ENCODE measurements at regions not wholly inside any gene's neighbourhood (a gene's known extent, or its start where the extent isn't known, plus 50 kb on each side); places are given as distances from the start of the nearest gene placed in this dataset.

GRCh38 chr9:119775410-119775809 lies 406.2 kb upstream of the BRINP1 start:
- no peak for TF ChIP-seq EZH2 (optimal IDR thresholded peaks at IDR 0.05; ENCODE audit: low read depth, low read length)
- no peak for TF ChIP-seq EZH2phosphoT487 (IDR thresholded peaks at IDR 0.05; ENCODE audit: low read length)
- TF ChIP-seq CTCF (IDR thresholded peaks at IDR 0.05; ENCODE audit: low read length): no peak
- no peak for DNase-seq
- Histone ChIP-seq H3K79me2 (ENCODE audit: low read length) (no peaks in the 10 kb centered on the region), H4K20me1 (ENCODE audit: insufficient read depth, low read length) (no peaks in the 10 kb centered on the region), H3K4me3 (ENCODE audit: low read length) (no peak overlapping the region), H3K9ac (ENCODE audit: low read length) (no peak overlapping the region), H3K4me2 (ENCODE audit: low read depth, low read length) (no peak overlapping the region), H3K36me3 (replicated peaks; ENCODE audit: insufficient read depth, low read length) (no peaks in the 10 kb centered on the region), H2AFZ (ENCODE audit: low read length) (no peak overlapping the region), H3K9me2 (replicated peaks; ENCODE audit: insufficient read depth, low read length) (no peaks in the 10 kb centered on the region), H3K9me3 (replicated peaks; ENCODE audit: insufficient read depth, low read length) (no peaks in the 10 kb centered on the region), H3K27me3 (replicated peaks; ENCODE audit: insufficient read depth, low read length) (no peaks in the 10 kb centered on the region), H3K4me1 (ENCODE audit: low read length) (no peaks in the 10 kb centered on the region), H3F3A (ENCODE audit: insufficient read depth, low read length) (no peaks in the 10 kb centered on the region), H3K27ac (ENCODE audit: low read length) (no peak overlapping the region)

GRCh38 chr9:119773823-119774222 lies 404.6 kb upstream of the BRINP1 start:
- TF ChIP-seq EZH2 (optimal IDR thresholded peaks at IDR 0.05; ENCODE audit: low read depth, low read length): no peak
- TF ChIP-seq CTCF (IDR thresholded peaks at IDR 0.05; ENCODE audit: low read length): no peak
- TF ChIP-seq EZH2phosphoT487 (IDR thresholded peaks at IDR 0.05; ENCODE audit: low read length): no peak
- DNase-seq: no peak
- Histone ChIP-seq H2AFZ (ENCODE audit: low read length) (no peak overlapping the region), H4K20me1 (ENCODE audit: insufficient read depth, low read length) (no peaks in the 10 kb centered on the region), H3K4me3 (ENCODE audit: low read length) (no peak overlapping the region), H3K9me3 (replicated peaks; ENCODE audit: insufficient read depth, low read length) (no peaks in the 10 kb centered on the region), H3K4me1 (ENCODE audit: low read length) (no peaks in the 10 kb centered on the region), H3K27me3 (replicated peaks; ENCODE audit: insufficient read depth, low read length) (no peaks in the 10 kb centered on the region), H3K79me2 (ENCODE audit: low read length) (no peaks in the 10 kb centered on the region), H3K4me2 (ENCODE audit: low read depth, low read length) (no peak overlapping the region), H3K9me2 (replicated peaks; ENCODE audit: insufficient read depth, low read length) (no peaks in the 10 kb centered on the region), H3K36me3 (replicated peaks; ENCODE audit: insufficient read depth, low read length) (no peaks in the 10 kb centered on the region), H3F3A (ENCODE audit: insufficient read depth, low read length) (no peaks in the 10 kb centered on the region), H3K27ac (ENCODE audit: low read length) (no peak overlapping the region), H3K9ac (ENCODE audit: low read length) (no peak overlapping the region)

DNA sequence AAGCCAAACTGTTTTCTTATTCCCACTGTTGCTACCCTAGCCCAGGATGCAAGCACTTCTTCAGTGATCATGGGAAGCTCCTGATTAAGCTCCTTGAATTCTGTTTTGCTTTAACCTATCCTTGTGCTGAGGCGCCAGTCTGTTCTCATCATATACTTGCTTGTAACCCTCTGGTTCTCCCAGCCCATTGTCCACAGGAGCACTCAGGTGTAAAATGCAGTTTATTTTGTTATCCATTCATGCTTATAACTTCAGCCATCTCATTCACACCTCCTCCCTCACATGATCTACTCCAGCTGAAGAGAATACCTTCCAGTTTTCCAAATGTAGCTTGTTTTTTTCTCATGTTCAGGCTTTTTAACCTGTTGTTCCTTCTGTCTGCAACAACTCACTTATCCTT lies 402.1 kb upstream of the BRINP1 start:
- H3K9ac ChIP-seq (ENCODE audit: low read length): no peak overlapping the region
- H4K20me1 ChIP-seq (ENCODE audit: insufficient read depth, low read length): no peaks in the 10 kb centered on the region
- no peaks in the 10 kb centered on the region for H3K79me2 ChIP-seq (ENCODE audit: low read length)
- H3K4me3 ChIP-seq (ENCODE audit: low read length): no peak overlapping the region
- no peaks in the 10 kb centered on the region for H3K9me2 ChIP-seq (replicated peaks; ENCODE audit: insufficient read depth, low read length)
- H3K4me1 ChIP-seq (ENCODE audit: low read length): no peaks in the 10 kb centered on the region
- H3K9me3 ChIP-seq (replicated peaks; ENCODE audit: insufficient read depth, low read length): no peaks in the 10 kb centered on the region
- no peaks in the 10 kb centered on the region for H3K27me3 ChIP-seq (replicated peaks; ENCODE audit: insufficient read depth, low read length)
- no peak for DNase-seq
- no peak overlapping the region for H3K27ac ChIP-seq (ENCODE audit: low read length)
- no peak overlapping the region for H3K4me2 ChIP-seq (ENCODE audit: low read depth, low read length)
- no peak for TF ChIP-seq EZH2phosphoT487 (IDR thresholded peaks at IDR 0.05; ENCODE audit: low read length)
- no peak for TF ChIP-seq CTCF (IDR thresholded peaks at IDR 0.05; ENCODE audit: low read length)
- TF ChIP-seq EZH2 (optimal IDR thresholded peaks at IDR 0.05; ENCODE audit: low read depth, low read length): no peak
- no peak overlapping the region for H2AFZ ChIP-seq (ENCODE audit: low read length)
- no peaks in the 10 kb centered on the region for H3K36me3 ChIP-seq (replicated peaks; ENCODE audit: insufficient read depth, low read length)
- H3F3A ChIP-seq (ENCODE audit: insufficient read depth, low read length): no peaks in the 10 kb centered on the region

Data from MM.1S (cell line).